Esophagus squamous epithelium (tissue), 4 donors: ENCODE measurements at regions not wholly inside any gene's neighbourhood (a gene's known extent, or its start where the extent isn't known, plus 50 kb on each side); places are given as distances from the start of the nearest gene placed in this dataset.

Experiments used
- CTCF ChIP-seq, 6 experiments: fragments of 450-650 bp in 4 of 6; fragments of 200-600 bp in 2 of 6; sonication (generic) in 2 of 6; IDR thresholded peaks; one replicate each; pipeline ENCODE4 v1.5.1; 2016 to 2019; ENCODE audit warnings: antibody characterized with exemption in 6 of 6, mild to moderate bottlenecking in 4 of 6, moderate library complexity in 4 of 6
- POLR2A ChIP-seq, 4 donors: fragments of 450-650 bp; IDR thresholded peaks; one replicate each; pipeline ENCODE4 v1.6.1; 2017; ENCODE audit warnings: antibody characterized with exemption in 4 of 4, mild to moderate bottlenecking in 4 of 4, moderate library complexity in 3 of 4

GRCh38 chr5:20157089-20157488 lies 169.1 kb upstream of the CDH18 start:
- TF ChIP-seq CTCF (IDR thresholded peaks at IDR 0.05), result no peak
- no peak for TF ChIP-seq POLR2A (IDR thresholded peaks at IDR 0.05)
